Mesothelial cell of epicardium (in vitro differentiated cells): ENCODE measurements at regions not wholly inside any gene's neighbourhood (a gene's known extent, or its start where the extent isn't known, plus 50 kb on each side); places are given as distances from the start of the nearest gene placed in this dataset.

Experiments used
- DNase-seq, 2 experiments: peaks; one replicate each; pipeline ENCODE4 v3.0.0; 2021; ENCODE audit warnings: low spot score in 2 of 2; ENCODE audit not compliant: unreplicated experiment in 2 of 2
- H3K27ac Mint-ChIP-seq: 2 replicates; pipeline ENCODE4 v1.8.0; 2021; ENCODE audit warnings: mixed read lengths
- H3K27me3 Mint-ChIP-seq: 2 replicates; pipeline ENCODE4 v1.8.0; 2021; ENCODE audit warnings: low read depth, mixed read lengths
- H3K36me3 Mint-ChIP-seq: 2 replicates; pipeline ENCODE4 v1.8.0; 2021; ENCODE audit warnings: mixed read lengths
- H3K4me1 Mint-ChIP-seq: 2 replicates; pipeline ENCODE4 v1.8.0; 2021; ENCODE audit warnings: mixed read lengths
- H3K4me3 Mint-ChIP-seq: 2 replicates; pipeline ENCODE4 v1.8.0; 2021; ENCODE audit warnings: mild to moderate bottlenecking, moderate library complexity, mixed read lengths
- H3K9me3 Mint-ChIP-seq: 2 replicates; pipeline ENCODE4 v1.8.0; 2021; ENCODE audit warnings: mixed read lengths
- CTCF ChIP-seq: fragments of 200-600 bp; sonication (generic); IDR thresholded peaks from one replicate; pipeline ENCODE4 v1.5.0; 2021; ENCODE audit warnings: antibody characterized with exemption; ENCODE audit not compliant: unreplicated experiment

DNA sequence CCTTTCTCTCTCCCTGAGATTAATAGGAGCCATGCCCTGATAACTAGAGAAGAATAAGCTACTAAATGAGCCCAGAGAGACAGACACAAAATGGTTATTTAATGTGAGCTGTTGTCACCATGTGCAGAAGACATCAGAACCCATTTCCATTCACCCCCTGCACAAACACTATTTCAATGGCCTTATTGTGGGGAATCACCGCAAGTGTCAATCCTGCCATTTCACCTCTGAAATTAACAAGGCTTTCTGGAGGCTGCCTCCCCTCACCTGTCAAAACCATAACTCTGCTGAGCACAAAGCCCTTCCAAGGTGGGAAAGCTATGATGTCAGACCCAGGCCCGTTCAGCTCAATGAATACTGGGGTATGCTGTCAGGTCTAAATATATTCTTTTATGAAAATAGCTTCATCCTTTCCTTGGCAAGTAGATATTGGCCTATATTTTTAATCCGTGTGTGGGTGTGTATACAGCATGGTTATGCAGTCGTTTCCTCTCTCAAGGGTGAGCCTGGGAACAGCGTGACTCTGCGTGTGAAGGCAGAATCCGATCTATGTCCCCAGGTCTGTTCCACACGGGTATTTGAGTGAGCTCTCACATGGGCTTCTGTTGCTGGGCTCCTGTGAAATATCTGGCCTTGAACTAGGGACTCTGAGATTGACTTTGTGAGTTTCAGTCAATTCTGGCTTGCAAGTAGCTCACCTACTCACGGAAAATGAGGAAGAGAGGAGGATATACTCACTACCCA, 266.3 kb downstream of the FBXW7 start:
- H3K27me3 Mint-ChIP-seq = no peaks in the 10 kb centered on the region
- no peak for TF ChIP-seq CTCF
- H3K9me3 Mint-ChIP-seq = no peaks in the 10 kb centered on the region
- no peak overlapping the region for H3K27ac Mint-ChIP-seq
- H3K4me1 Mint-ChIP-seq = peaks cover 21% of the 10 kb centered on the region
- H3K36me3 Mint-ChIP-seq = no peaks in the 10 kb centered on the region
- no peak overlapping the region for H3K4me3 Mint-ChIP-seq
- no peak for DNase-seq

- H3K4me1 Mint-ChIP-seq = peaks cover 15% of the 10 kb centered on the region
- no peaks in the 10 kb centered on the region for H3K27me3 Mint-ChIP-seq
- H3K27ac Mint-ChIP-seq = no peak overlapping the region
- peaks cover 2% of the 10 kb centered on the region for H3K9me3 Mint-ChIP-seq
- H3K4me3 Mint-ChIP-seq = no peak overlapping the region
- H3K36me3 Mint-ChIP-seq = no peaks in the 10 kb centered on the region
- no peak for DNase-seq
- no peak for TF ChIP-seq CTCF
Observed at GRCh38 chr4:152267811-152268210, 268.1 kb downstream of the FBXW7 start.

DNA sequence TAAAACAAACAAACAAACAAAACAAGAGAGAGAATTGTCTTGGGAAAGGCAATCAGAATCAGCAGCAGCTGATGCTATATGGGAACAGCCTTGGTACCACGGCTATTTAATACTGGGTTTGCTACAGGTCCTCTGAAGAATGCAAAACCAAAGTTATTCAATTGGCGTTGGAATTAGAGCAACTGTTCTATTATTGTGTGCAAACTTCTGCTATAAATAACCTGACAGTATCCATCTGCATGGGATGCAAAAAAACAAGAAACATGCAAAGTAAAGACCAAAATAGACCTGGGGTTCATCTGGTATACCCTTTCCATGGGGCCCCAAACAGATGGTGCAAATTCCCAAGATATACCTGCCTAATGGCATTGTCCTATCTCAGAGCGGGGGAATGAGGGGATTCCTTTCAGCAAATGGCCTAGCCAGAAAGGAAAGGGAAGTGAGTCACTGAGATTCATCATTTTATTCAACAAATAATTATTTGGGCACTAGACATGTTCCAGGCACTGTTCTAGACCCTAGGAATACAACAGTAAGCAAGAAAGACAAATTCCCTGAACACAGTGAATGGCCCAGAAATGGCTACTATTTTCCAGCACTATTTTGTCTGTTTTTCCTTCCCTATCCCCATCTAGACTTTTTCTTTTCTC, 268.9 kb downstream of the FBXW7 start:
- no peak overlapping the region for H3K4me3 Mint-ChIP-seq
- no peak for TF ChIP-seq CTCF
- no peaks in the 10 kb centered on the region for H3K27me3 Mint-ChIP-seq
- no peak overlapping the region for H3K27ac Mint-ChIP-seq
- no peaks in the 10 kb centered on the region for H3K36me3 Mint-ChIP-seq
- peaks cover 7% of the 10 kb centered on the region for H3K9me3 Mint-ChIP-seq
- DNase-seq = no peak
- peaks cover 15% of the 10 kb centered on the region for H3K4me1 Mint-ChIP-seq

GRCh38 chr4:152265149-152265621, 270.7 kb downstream of the FBXW7 start:
- Mint-ChIP-seq H3K36me3 (peaks cover 3% of the 10 kb centered on the region), H3K27ac (peak overlapping the region; percentile 52), H3K9me3 (peaks cover 22% of the 10 kb centered on the region), H3K27me3 (no peaks in the 10 kb centered on the region), H3K4me3 (peak overlapping the region; percentile 28), H3K4me1 (peaks cover 15% of the 10 kb centered on the region)
- TF ChIP-seq CTCF = no peak
- DNase-seq = no peak

DNA sequence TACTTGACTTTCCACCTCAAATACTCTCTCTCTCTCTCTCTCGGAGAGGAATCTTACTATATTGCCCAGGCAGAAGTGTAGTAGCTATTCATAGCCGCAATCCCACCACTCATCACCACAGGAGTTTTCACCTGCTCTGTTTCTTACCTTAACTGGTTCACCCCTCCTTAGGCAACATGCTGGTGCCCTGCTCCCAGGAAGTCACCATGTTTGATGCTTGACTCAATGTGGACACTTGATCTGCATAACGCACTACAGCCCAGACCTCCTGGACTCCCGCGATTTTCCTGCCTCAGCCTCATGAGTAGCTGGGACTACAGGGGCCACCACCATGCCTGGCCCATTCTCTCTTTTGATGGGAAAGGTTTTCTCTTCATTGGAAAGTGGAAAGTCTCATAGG, 271.8 kb downstream of the FBXW7 start:
- Mint-ChIP-seq H3K27ac (no peak overlapping the region), H3K4me3 (no peak overlapping the region)
- no peak for DNase-seq

More for the DNA sequence above, 271.8 kb downstream of the FBXW7 start:
- Mint-ChIP-seq H3K9me3 (peaks cover 22% of the 10 kb centered on the region), H3K4me1 (peaks cover 21% of the 10 kb centered on the region), H3K27me3 (no peaks in the 10 kb centered on the region), H3K36me3 (peaks cover 3% of the 10 kb centered on the region)
- TF ChIP-seq CTCF = no peak
